Panc1 (cell line): ENCODE measurements at regions not wholly inside any gene's neighbourhood (a gene's known extent, or its start where the extent isn't known, plus 50 kb on each side); places are given as distances from the start of the nearest gene placed in this dataset.

Experiments
- CTCF ChIP-seq: fragments of 450-650 bp; IDR thresholded peaks from 2 replicates; pipeline ENCODE4 v1.5.1; 2017; ENCODE audit warnings: mild to moderate bottlenecking
- POLR2AphosphoS5 ChIP-seq: IDR thresholded peaks from 2 replicates; pipeline ENCODE4 v1.6.1; 2012; ENCODE audit warnings: mild to moderate bottlenecking, low read depth, low read length, moderate library complexity
- REST ChIP-seq, 2 experiments: IDR thresholded peaks; 2 replicates each; pipeline ENCODE4 v1.6.1; 2011 to 2012; ENCODE audit warnings: low read depth in 2 of 2, control low read depth in 1 of 2, low read length in 1 of 2, mild to moderate bottlenecking in 1 of 2, moderate library complexity in 1 of 2; ENCODE audit not compliant: insufficient read depth in 1 of 2

DNA sequence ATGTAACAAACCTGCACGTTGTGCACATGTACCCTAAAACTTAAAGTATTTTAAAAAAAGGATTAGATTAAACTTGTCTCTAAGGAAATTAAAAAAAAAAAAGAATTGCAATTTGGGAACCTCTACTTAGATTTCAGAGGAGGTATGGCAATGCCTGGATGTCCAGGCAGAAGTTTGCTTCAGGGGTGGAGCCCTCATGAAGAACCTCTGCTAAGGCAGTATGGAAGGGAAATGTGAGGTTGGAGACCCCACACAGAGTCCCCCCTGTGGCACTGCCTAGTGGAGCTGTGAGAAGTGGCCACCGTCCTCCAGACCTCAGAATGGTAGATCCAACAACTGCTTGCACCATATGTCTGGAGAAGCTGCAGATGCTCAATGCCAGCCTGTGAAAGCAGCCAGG is 279.6 kb upstream of the CCDC196 start:
- TF ChIP-seq POLR2AphosphoS5 (no peak), CTCF (no peak), REST (IDR thresholded peaks at IDR 0.05; ENCODE audit: insufficient read depth in 1 of 2, low read depth in 2 of 2, low read length in 1 of 2) (no peak)
